HG03175 (cell line): ENCODE measurements at regions not wholly inside any gene's neighbourhood (a gene's known extent, or its start where the extent isn't known, plus 50 kb on each side); places are given as distances from the start of the nearest gene placed in this dataset.
"Not testable (repeated sequence)": the region's sequence is repeated elsewhere in the genome, so short reads cannot be mapped to it uniquely, and the experiment has no call there.

Experiments
- ATAC-seq: cut with Tn5 transposase; IDR thresholded peaks from one replicate; pipeline ENCODE4 v1.9.1; 2021; ENCODE audit warnings: mild to moderate bottlenecking, moderate library complexity; ENCODE audit not compliant: unreplicated experiment

GRCh38 chr2:67616749-67617148 is 219.6 kb downstream of the ETAA1 start:
- peak; percentile 65 for ATAC-seq

DNA sequence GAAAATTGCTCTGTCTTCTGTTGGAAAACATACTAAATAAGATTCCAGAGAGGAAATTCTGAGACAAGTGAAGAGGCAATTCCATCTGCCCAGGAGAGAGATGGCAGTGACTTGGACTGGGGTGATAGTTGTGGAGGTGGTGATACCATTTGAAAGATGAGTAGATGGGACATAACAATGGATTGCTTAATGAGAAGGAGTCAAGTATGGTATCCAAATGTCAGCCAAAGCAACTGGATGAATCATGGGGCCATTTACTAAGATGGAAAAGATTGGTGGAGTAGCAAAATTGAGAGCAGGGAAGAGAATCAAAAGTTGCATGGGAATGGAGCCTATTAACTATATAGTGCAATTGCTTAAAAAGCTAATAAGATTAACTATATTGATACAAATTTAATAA is 222.1 kb downstream of the ETAA1 start:
- no peak for ATAC-seq

DNA sequence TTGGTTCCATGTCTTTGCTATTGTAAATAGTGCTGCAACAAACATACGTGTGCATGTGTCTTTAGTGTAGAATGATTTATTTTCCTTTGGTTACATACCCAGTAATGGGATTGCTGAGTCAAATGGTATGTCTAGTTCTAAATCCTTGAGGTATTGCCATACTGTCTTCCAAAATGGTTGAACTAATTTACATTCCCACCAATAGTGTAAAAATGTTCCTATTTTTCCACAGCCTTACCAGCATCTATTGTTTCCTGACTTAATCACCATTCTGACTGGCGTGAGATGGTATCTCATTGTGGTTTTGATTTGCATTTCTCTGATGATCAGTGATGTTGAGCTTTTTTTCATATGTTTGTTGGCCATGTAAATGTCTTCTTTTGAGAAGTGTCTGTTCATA is 226.6 kb downstream of the ETAA1 start:
- not testable (repeated sequence) for ATAC-seq

DNA sequence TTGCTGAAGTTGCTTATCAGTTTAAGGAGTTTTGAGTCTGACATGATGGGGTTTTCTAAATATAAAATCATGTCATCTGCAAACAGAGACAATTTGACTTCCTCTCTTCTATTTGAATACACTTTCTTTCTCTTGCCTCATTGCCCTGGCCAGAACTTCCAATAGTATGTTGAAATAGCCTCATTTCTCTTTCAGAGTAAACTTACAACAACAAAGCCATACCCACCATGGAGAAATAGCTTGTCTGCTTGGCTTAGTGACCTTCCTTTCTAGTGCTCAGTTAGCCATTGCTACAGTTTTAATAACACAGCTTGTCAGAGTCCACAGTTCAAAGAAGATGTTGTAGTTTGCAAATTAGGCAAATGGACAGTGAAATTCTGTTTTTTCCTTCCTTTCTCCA is 228.0 kb downstream of the ETAA1 start:
- ATAC-seq, result no peak

DNA sequence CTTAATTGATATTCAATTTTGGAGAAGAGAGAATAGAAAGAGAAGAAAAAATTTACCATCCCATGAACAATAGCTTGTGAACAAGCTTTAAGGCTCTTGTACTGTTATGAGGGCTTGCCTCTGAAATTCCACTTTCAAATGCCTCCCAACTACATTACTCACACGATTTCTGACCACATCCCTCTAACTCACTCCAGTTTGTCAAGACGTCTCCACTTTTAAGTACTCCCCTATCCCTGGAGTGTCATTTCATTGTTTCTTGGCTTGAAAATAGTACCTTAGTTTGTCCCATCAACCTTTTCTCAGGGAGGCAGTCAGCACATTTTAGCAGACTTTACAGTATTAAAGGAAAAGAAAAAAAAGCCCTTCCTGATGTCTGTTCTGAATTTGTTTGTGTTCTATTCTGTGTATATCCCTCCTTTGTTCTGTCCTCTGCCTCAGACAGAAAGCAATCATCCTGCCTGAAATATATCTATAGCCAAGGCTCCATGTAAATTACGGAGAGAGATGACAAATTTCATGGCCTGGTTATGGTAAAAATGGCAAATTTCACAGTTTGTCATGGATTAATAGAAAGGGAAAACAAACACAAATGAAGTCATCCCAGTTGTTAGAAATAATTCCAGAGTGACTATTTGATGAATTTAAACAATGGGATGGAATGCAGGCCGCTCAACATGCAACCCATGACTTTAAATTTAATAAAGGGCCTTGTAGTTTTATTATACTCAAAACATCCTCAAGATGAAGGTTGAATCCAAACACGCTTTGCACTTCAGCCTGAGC is 228.8 kb downstream of the ETAA1 start:
- no peak for ATAC-seq

GRCh38 chr2:67626656-67627055 is 229.5 kb downstream of the ETAA1 start:
- no peak for ATAC-seq

DNA sequence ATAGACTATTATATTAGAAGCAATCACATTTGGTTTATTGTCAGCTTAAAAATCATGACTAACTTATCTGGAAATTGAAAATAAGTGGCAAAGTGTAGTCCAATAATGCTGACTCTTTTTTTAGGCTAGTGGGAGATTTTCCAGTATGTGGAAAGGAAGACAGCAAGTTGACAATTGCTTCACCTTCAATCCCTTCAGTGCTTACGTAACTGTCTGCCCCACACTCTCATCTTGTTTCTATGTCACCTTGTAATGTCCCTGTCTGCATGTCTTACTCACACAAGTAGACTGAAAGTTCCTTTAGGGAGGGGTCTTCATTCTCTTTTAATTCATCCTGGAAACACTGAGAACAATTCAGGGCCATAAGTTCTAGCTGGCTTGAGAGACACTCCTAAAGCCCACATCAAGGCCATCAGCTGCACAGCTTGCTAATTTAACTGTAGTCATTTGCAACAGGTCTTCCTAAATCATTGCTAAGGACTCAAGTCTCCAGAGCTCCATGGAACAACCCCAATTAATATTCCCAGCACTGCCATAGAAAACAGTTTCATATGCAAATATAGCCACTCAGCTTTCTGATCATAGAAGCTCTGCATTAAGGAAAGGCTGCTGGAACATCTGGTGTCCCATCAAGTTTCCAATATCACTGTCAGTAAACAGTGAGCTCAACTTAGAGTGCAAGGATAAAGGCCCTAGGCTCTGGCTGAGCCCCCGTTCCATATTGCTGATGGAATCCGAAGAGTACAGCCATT is 230.5 kb downstream of the ETAA1 start:
- no peak for ATAC-seq

DNA sequence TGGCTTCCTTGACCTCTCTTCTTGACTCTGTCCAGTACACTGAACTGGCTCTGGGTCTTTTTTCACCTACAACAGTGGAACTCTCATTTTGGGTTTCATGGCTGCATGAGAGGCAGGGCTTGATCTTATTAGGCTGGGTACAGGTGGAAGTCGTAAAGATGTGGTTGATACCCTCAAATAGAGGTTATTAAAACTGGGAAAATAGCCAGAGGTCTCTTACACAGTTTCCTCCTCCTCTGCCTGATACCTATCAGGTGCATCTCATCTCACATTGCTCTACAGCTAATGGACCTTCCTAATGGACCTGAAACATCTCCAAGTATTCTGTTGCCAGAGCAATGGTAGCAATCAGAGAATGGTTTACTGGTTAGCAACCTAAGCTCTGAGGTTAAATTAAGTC is 231.8 kb downstream of the ETAA1 start:
- ATAC-seq, result no peak

DNA sequence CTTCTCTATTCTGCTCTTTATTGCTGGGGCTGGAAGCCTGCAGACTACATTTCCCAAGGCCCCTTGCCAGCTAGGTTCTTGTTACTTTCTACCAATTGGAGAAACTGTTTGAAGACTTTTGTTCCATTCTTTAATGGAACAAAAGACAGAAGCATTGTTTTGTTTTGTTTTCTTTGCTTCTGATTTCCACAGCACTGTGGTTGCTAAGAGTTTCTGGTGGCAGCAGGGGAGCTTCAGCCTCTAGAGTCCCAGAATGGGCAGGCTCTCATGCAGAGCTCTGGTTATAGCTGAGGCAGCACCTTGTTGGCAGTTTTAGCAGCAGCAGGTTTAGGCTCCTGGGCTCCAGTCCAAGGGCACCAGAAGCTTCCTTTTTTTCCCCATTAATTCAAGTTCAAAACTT is 234.3 kb downstream of the ETAA1 start:
- ATAC-seq, result no peak

GRCh38 chr2:67633212-67633856 is 236.2 kb downstream of the ETAA1 start:
- ATAC-seq, result no peak

GRCh38 chr2:67638146-67638545 is 241.0 kb downstream of the ETAA1 start:
- ATAC-seq, result no peak

GRCh38 chr2:67641312-67642045 is 244.3 kb downstream of the ETAA1 start:
- ATAC-seq, result no peak

DNA sequence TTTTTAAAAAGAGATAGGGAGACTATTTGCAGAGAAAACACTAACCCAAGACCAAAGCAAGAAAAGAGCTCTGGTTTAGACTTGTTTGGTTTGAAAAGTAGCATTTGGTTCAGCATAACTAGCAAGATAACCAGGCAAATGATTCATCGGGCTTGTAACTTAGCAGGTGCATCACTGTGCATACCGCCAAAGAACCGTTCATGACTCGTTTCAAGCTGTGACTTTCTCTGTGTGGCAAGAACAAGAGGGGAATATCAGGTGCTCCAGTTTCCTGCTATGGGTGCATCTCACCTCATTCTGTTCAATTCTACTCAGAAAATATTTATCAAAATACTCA is 244.9 kb downstream of the ETAA1 start:
- ATAC-seq, result no peak

- ATAC-seq, result no peak
Measured at GRCh38 chr2:67642961-67643360, 245.8 kb downstream of the ETAA1 start.

GRCh38 chr2:67645280-67646138 is 248.4 kb downstream of the ETAA1 start:
- ATAC-seq, result no peak

- ATAC-seq, result no peak
Measured at GRCh38 chr2:67646714-67647333, 249.7 kb downstream of the ETAA1 start.

DNA sequence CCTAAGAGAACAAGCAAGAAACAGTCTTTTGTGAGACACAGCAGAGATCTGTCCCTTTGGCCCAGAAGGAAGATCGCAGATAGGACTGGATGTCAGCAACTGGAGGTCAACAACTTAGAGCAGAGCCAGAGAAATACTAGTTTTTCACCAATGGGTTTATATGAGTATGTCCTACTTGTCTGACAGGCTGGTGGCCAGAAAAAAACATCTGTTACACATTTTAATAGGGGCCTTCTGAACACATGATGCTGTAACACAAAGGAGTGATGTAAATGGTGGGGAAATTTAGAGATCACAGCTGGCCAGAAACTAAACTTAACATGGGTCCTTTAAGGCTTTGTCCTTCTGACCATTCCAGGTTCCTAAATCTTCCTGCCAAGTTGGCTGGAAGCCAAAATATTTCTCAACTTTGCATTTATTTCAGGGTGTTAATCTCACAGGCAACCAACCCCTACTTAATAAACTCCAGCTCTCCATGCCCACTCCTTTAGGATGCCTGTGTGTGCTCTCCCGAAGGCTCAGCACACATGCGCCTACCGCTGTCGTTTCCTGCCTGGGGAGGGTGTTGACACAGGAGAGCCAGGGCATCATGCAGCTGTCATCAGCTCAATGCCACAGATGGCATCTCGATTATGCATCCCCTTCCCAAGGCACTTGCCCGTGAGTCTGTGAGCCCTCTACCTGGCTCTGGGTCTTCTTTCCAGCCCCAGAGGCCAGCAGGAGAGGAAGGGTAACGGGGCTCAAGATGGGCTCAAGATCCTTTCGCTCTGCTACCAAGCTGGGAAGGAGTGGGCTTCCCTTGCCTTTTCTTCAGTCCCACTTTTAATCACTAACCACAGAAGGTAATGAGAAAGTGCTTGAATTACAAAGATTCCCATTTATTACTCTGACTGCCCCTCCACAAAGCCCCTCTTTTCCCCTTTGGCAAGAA is 252.5 kb downstream of the ETAA1 start:
- no peak for ATAC-seq

DNA sequence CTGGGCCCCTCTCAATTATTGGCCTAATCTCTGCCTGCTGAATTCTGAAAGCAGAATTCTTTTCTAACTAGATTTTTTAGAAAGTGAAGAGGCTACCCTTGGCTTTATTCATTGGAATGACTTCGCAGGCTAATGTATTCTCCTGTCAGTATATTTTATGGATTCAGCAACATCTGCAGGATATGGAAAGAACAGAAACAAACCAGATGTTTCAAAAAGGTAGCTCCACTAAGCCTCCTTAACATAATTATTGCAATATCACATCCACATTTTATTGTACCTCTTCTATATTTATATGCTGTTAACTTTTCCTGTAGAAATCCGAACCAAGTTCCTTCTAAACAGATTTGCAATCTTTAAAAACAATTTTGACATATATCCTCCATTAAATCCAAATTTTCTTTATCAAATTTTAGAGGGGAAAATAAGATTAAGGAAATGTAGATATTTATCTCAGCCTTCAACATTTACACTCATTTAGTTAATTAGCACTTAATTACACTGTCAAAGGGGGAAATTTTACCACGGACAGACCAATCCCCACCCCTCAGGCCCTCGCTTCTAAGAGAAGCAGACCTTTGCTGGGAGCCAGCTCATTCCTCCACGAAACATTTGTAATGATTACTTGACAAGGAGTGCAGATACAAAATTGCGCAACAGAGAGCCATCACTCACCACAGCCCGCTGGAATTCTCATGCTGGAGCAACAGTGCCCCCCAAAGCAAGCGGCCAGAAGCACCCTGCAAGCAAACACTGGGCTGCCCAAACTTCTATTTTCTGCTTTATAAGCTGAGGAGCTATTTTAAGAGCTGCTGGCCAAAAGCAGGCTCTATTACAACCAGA is 253.4 kb downstream of the ETAA1 start:
- ATAC-seq, result no peak
